H9 (cell line): ENCODE measurements at regions not wholly inside any gene's neighbourhood (a gene's known extent, or its start where the extent isn't known, plus 50 kb on each side); places are given as distances from the start of the nearest gene placed in this dataset.

Experiments used
- DNase-seq: peaks from one replicate; pipeline ENCODE4 v3.0.0-alpha.2; 2017
- H2AFZ ChIP-seq: one replicate; pipeline ENCODE4 v1.6.1; 2013; ENCODE audit warnings: mild to moderate bottlenecking, low read length, control low read depth, moderate library complexity
- H2AK5ac ChIP-seq: 2 replicates; pipeline ENCODE4 v1.6.1; 2013; ENCODE audit warnings: low read length, control low read depth, mixed read lengths; ENCODE audit not compliant: insufficient read length
- H2BK120ac ChIP-seq: one replicate; pipeline ENCODE4 v1.6.1; 2013; ENCODE audit warnings: low read depth, mild to moderate bottlenecking, low read length, control low read depth, inconsistent platforms; ENCODE audit not compliant: poor library complexity, severe bottlenecking
- H2BK12ac ChIP-seq: 2 replicates; pipeline ENCODE4 v1.6.1; 2013; ENCODE audit warnings: low read length, control low read depth, mixed read lengths, low read depth; ENCODE audit not compliant: insufficient read length
- H2BK15ac ChIP-seq: 2 replicates; pipeline ENCODE4 v1.6.1; 2013; ENCODE audit warnings: low read depth, low read length, control low read depth
- H2BK20ac ChIP-seq: one replicate; pipeline ENCODE4 v1.6.1; 2013; ENCODE audit warnings: low read depth, mild to moderate bottlenecking, low read length, control low read depth, inconsistent platforms; ENCODE audit not compliant: poor library complexity, severe bottlenecking
- H2BK5ac ChIP-seq: 2 replicates; pipeline ENCODE4 v1.6.1; 2013; ENCODE audit warnings: low read length, control low read depth, mixed read lengths; ENCODE audit not compliant: insufficient read length
- H3K14ac ChIP-seq: 2 replicates; pipeline ENCODE4 v1.6.1; 2013; ENCODE audit warnings: low read length, control low read depth; ENCODE audit not compliant: insufficient read depth
- H3K18ac ChIP-seq: 2 replicates; pipeline ENCODE4 v1.6.1; 2013; ENCODE audit warnings: low read depth, mild to moderate bottlenecking, mixed read lengths, low read length, control low read depth; ENCODE audit not compliant: insufficient read length
- H3K23ac ChIP-seq: 2 replicates; pipeline ENCODE4 v1.6.1; 2013; ENCODE audit warnings: low read length, control low read depth, mixed read lengths, low read depth; ENCODE audit not compliant: insufficient read length
- H3K23me2 ChIP-seq: 2 replicates; pipeline ENCODE4 v1.6.1; 2013; ENCODE audit warnings: low read depth, mild to moderate bottlenecking, mixed read lengths, low read length, control low read depth; ENCODE audit not compliant: insufficient read length, poor library complexity, severe bottlenecking
- H3K27ac ChIP-seq: 2 replicates; pipeline ENCODE4 v1.5.1; 2013; ENCODE audit warnings: low read length, control low read depth, mixed read lengths, low read depth; ENCODE audit not compliant: insufficient read length
- H3K27me3 ChIP-seq: 2 replicates; pipeline ENCODE4 v1.6.1; 2013; ENCODE audit warnings: low read length, control low read depth, inconsistent platforms; ENCODE audit not compliant: insufficient read depth
- H3K4ac ChIP-seq: 2 replicates; pipeline ENCODE4 v1.6.1; 2013; ENCODE audit warnings: low read depth, mild to moderate bottlenecking, control low read depth, inconsistent platforms, low read length, moderate library complexity
- H3K4me1 ChIP-seq: 2 replicates; pipeline ENCODE4 v1.6.1; 2013; ENCODE audit warnings: low read length, control low read depth, inconsistent platforms; ENCODE audit not compliant: insufficient read depth
- H3K4me2 ChIP-seq: 2 replicates; pipeline ENCODE4 v1.6.1; 2013; ENCODE audit warnings: low read length, control low read depth, mixed read lengths; ENCODE audit not compliant: insufficient read length, insufficient read depth
- H3K56ac ChIP-seq: 2 replicates; pipeline ENCODE4 v1.6.1; 2013; ENCODE audit warnings: low read depth, mild to moderate bottlenecking, mixed read lengths, low read length, control low read depth; ENCODE audit not compliant: insufficient read length
- H3K79me1 ChIP-seq: 2 replicates; pipeline ENCODE4 v1.6.1; 2013; ENCODE audit warnings: low read depth, mild to moderate bottlenecking, moderate library complexity, low read length, control low read depth, inconsistent platforms; ENCODE audit not compliant: insufficient read depth, poor library complexity, severe bottlenecking
- H3K79me2 ChIP-seq: 2 replicates; pipeline ENCODE4 v1.6.1; 2013; ENCODE audit warnings: low read length, control low read depth, inconsistent platforms; ENCODE audit not compliant: insufficient read depth
- H3K9ac ChIP-seq: 2 replicates; pipeline ENCODE4 v1.6.1; 2013; ENCODE audit warnings: low read length, control low read depth, mixed read lengths; ENCODE audit not compliant: insufficient read length; ENCODE audit errors: extremely low read depth
- H3K9me3 ChIP-seq: one replicate; pipeline ENCODE4 v1.6.1; 2013; ENCODE audit warnings: low read depth, low read length, inconsistent platforms; ENCODE audit not compliant: control insufficient read depth
- H3T11ph ChIP-seq: one replicate; pipeline ENCODE4 v1.6.1; 2013; ENCODE audit warnings: mild to moderate bottlenecking, low read length, control low read depth, inconsistent platforms
- H4K20me1 ChIP-seq: one replicate; pipeline ENCODE4 v1.6.1; 2013; ENCODE audit not compliant: control insufficient read depth, insufficient read length, insufficient read depth
- H4K5ac ChIP-seq: 2 replicates; pipeline ENCODE4 v1.6.1; 2013; ENCODE audit warnings: low read depth, mild to moderate bottlenecking, mixed read lengths, low read length, control low read depth; ENCODE audit not compliant: insufficient read length
- H4K8ac ChIP-seq: replicated peaks from 2 replicates; pipeline ENCODE4 v1.6.1; 2013; ENCODE audit warnings: low read length, control low read depth, mixed read lengths, low read depth; ENCODE audit not compliant: insufficient read length
- H4K91ac ChIP-seq: 2 replicates; pipeline ENCODE4 v1.6.1; 2013; ENCODE audit warnings: low read depth, mild to moderate bottlenecking, moderate library complexity, mixed read lengths, low read length, control low read depth; ENCODE audit not compliant: insufficient read length
- H3K27ac Mint-ChIP-seq, 3 experiments: 2 replicates in 2 of 3; 3 replicates in 1 of 3; pipeline ENCODE4 v1.8.0; 2020 to 2021; ENCODE audit warnings: mixed read lengths in 3 of 3, mild to moderate bottlenecking in 1 of 3, moderate library complexity in 1 of 3
- H3K27me3 Mint-ChIP-seq: 2 replicates; pipeline ENCODE4 v1.8.0; 2021; ENCODE audit warnings: low read depth, mild to moderate bottlenecking, moderate library complexity, mixed read lengths
- H3K36me3 Mint-ChIP-seq, 3 experiments: 2 replicates in 2 of 3; 3 replicates in 1 of 3; pipeline ENCODE4 v1.8.0; 2020 to 2021; ENCODE audit warnings: low read depth in 3 of 3, mixed read lengths in 3 of 3; ENCODE audit not compliant: insufficient read depth in 1 of 3
- H3K4me1 Mint-ChIP-seq, 2 experiments: 2 replicates each; pipeline ENCODE4 v1.8.0; 2020; ENCODE audit warnings: mixed read lengths in 2 of 2
- H3K4me3 Mint-ChIP-seq, 2 experiments: 2 replicates in 1 of 2; 3 replicates in 1 of 2; pipeline ENCODE4 v1.8.0; 2020 to 2021; ENCODE audit warnings: mild to moderate bottlenecking in 2 of 2, mixed read lengths in 2 of 2, moderate library complexity in 1 of 2
- H3K9me3 Mint-ChIP-seq, 2 experiments: 2 replicates in 1 of 2; 3 replicates in 1 of 2; pipeline ENCODE4 v1.8.0; 2020; ENCODE audit warnings: mild to moderate bottlenecking in 2 of 2, mixed read lengths in 2 of 2, moderate library complexity in 1 of 2
- CTCF ChIP-seq: fragments of 200-600 bp; sonication (generic); conservative IDR thresholded peaks from 3 replicates; pipeline ENCODE4 v1.8.0; 2021; ENCODE audit warnings: antibody characterized with exemption, mild to moderate bottlenecking
- WGBS: extraction: QIAGEN DNeasy Blood & Tissue Kit; methylation state at CpG from one replicate; pipeline ENCODE4 v1.1.7; 2013; ENCODE audit warnings: missing lambda C conversion rate, low lambda C conversion rate, mixed read lengths; ENCODE audit not compliant: insufficient read length; ENCODE audit errors: extremely low coverage; 5-methylcytosine and 5-hydroxymethylcytosine counted together

- no peak overlapping the region for H2BK5ac ChIP-seq
- H3K4me1 ChIP-seq, result no peaks in the 10 kb centered on the region
- peaks cover 1% of the 10 kb centered on the region; the same call in 1 of the 2 replicates for H3K27me3 Mint-ChIP-seq
- H4K8ac ChIP-seq, result no peak overlapping the region
- H3K9me3 ChIP-seq, result no peaks in the 10 kb centered on the region
- H3K27ac Mint-ChIP-seq, result no peak overlapping the region
- H3K79me2 ChIP-seq, result no peaks in the 10 kb centered on the region
- H3K14ac ChIP-seq, result no peak overlapping the region
- H3K4me3 Mint-ChIP-seq, result no peak overlapping the region
- H2AFZ ChIP-seq, result no peak overlapping the region
- H3K9me3 Mint-ChIP-seq, result peaks cover 33 to 36% of the 10 kb centered on the region in 2 experiments
- H3K79me1 ChIP-seq, result no peaks in the 10 kb centered on the region
- H3K9ac ChIP-seq, result no peak overlapping the region
- H3K4me1 Mint-ChIP-seq, result no peaks in the 10 kb centered on the region
- no peak overlapping the region for H3K56ac ChIP-seq
- no peak overlapping the region for H3K23ac ChIP-seq
- no peak overlapping the region for H3K18ac ChIP-seq
- no peak overlapping the region for H2BK15ac ChIP-seq
- H4K5ac ChIP-seq, result no peak overlapping the region
- H2BK12ac ChIP-seq, result no peak overlapping the region
- no peak overlapping the region for H3K4me2 ChIP-seq
- H3K4ac ChIP-seq, result no peak overlapping the region
- H3K27me3 ChIP-seq, result no peaks in the 10 kb centered on the region
- H4K91ac ChIP-seq, result no peak overlapping the region
- no peak overlapping the region for H3T11ph ChIP-seq
- H3K36me3 Mint-ChIP-seq, result peaks cover 4 to 27% (median 8%) of the 10 kb centered on the region in 3 experiments; a peak in 6 of 7 replicates
- no peak for DNase-seq
- H3K27ac ChIP-seq, result no peak overlapping the region
- H4K20me1 ChIP-seq, result no peaks in the 10 kb centered on the region
- TF ChIP-seq CTCF, result no peak
- no peak overlapping the region for H2BK120ac ChIP-seq
- H2BK20ac ChIP-seq, result no peak overlapping the region
- H3K23me2 ChIP-seq, result no peaks in the 10 kb centered on the region
- no CpG with 5 or more reads among the region's 2 CpGs for WGBS
- no peak overlapping the region for H2AK5ac ChIP-seq
Measured at GRCh38 chr9:113728989-113729388, 147.1 kb upstream of the ZNF618 start.
